ENCODE measurements at regions not wholly inside any gene's neighbourhood (a gene's known extent, or its start where the extent isn't known, plus 50 kb on each side); places are given as distances from the start of the nearest gene placed in this dataset.

DNA sequence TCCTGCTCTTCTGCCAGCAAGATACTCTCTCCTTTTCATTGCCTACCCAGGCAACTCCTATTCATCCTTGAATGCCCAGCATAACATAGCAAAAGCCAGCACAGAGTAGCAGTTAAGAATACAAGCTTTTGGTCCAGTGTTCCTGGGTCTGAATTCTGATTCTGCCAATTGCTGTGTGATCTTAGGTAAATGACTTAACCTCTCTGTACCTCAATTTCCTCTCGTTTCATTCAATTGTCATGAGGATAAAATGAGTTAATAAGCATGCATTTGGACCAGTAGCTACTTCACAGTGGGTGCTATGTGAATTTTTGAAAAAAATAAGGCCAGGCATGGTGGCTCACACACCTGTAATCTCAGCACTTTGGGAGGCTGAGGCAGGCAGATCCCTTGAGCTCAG lies 346.0 kb downstream of the BUD13 start:
- Histone ChIP-seq H3K36me3 (ENCODE audit: control insufficient read depth in 4 of 4, insufficient read depth in 3 of 4, low read depth in 1 of 4, low read length in 3 of 4) (no peaks in the 10 kb centered on the region), H3K9me3 (ENCODE audit: control insufficient read depth in 4 of 4, low read length in 3 of 4) (no peaks in the 10 kb centered on the region), H3K9ac (ENCODE audit: low read depth in 1 of 2, low read length in 2 of 2) (no peak overlapping the region), H3K27me3 (ENCODE audit: control insufficient read depth in 4 of 4, insufficient read depth in 4 of 4, low read length in 3 of 4) (no peaks in the 10 kb centered on the region), H3K4me1 (ENCODE audit: control insufficient read depth in 4 of 4, insufficient read depth in 4 of 4, low read length in 3 of 4) (no peaks in the 10 kb centered on the region), H3K27ac (ENCODE audit: low read depth in 1 of 2, low read length in 2 of 2) (no peak overlapping the region), H3K4me3 (ENCODE audit: low read depth in 1 of 3, low read length in 3 of 3) (no peak overlapping the region)
- no peak for TF ChIP-seq TAF1 (conservative IDR thresholded peaks at IDR 0.05)
- no peak for TF ChIP-seq FOXA1 (IDR thresholded peaks at IDR 0.05)
- TF ChIP-seq, protein P1, sequence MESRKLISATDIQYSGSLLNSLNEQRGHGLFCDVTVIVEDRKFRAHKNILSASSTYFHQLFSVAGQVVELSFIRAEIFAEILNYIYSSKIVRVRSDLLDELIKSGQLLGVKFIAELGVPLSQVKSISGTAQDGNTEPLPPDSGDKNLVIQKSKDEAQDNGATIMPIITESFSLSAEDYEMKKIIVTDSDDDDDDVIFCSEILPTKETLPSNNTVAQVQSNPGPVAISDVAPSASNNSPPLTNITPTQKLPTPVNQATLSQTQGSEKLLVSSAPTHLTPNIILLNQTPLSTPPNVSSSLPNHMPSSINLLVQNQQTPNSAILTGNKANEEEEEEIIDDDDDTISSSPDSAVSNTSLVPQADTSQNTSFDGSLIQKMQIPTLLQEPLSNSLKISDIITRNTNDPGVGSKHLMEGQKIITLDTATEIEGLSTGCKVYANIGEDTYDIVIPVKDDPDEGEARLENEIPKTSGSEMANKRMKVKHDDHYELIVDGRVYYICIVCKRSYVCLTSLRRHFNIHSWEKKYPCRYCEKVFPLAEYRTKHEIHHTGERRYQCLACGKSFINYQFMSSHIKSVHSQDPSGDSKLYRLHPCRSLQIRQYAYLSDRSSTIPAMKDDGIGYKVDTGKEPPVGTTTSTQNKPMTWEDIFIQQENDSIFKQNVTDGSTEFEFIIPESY (IDR thresholded peaks at IDR 0.05): no peak
- TF ChIP-seq HNF4A (conservative IDR thresholded peaks at IDR 0.05): no peak
- no peak for TF ChIP-seq NR2F2 (IDR thresholded peaks at IDR 0.05)
- TF ChIP-seq, protein P2, sequence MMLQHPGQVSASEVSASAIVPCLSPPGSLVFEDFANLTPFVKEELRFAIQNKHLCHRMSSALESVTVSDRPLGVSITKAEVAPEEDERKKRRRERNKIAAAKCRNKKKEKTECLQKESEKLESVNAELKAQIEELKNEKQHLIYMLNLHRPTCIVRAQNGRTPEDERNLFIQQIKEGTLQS (IDR thresholded peaks at IDR 0.05): no peak
- TF ChIP-seq HNF4G (IDR thresholded peaks at IDR 0.05): no peak
- no peak for TF ChIP-seq YY1 (IDR thresholded peaks at IDR 0.05)
- TF ChIP-seq, protein P3, sequence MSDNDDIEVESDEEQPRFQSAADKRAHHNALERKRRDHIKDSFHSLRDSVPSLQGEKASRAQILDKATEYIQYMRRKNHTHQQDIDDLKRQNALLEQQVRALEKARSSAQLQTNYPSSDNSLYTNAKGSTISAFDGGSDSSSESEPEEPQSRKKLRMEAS (IDR thresholded peaks at IDR 0.05): no peak
- TF ChIP-seq SP1 (IDR thresholded peaks at IDR 0.05): no peak
- TF ChIP-seq, protein P4, sequence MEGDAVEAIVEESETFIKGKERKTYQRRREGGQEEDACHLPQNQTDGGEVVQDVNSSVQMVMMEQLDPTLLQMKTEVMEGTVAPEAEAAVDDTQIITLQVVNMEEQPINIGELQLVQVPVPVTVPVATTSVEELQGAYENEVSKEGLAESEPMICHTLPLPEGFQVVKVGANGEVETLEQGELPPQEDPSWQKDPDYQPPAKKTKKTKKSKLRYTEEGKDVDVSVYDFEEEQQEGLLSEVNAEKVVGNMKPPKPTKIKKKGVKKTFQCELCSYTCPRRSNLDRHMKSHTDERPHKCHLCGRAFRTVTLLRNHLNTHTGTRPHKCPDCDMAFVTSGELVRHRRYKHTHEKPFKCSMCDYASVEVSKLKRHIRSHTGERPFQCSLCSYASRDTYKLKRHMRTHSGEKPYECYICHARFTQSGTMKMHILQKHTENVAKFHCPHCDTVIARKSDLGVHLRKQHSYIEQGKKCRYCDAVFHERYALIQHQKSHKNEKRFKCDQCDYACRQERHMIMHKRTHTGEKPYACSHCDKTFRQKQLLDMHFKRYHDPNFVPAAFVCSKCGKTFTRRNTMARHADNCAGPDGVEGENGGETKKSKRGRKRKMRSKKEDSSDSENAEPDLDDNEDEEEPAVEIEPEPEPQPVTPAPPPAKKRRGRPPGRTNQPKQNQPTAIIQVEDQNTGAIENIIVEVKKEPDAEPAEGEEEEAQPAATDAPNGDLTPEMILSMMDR (IDR thresholded peaks at IDR 0.05; ENCODE audit: low read depth, low read length, missing input control): no peak
- TF ChIP-seq, protein P5, sequence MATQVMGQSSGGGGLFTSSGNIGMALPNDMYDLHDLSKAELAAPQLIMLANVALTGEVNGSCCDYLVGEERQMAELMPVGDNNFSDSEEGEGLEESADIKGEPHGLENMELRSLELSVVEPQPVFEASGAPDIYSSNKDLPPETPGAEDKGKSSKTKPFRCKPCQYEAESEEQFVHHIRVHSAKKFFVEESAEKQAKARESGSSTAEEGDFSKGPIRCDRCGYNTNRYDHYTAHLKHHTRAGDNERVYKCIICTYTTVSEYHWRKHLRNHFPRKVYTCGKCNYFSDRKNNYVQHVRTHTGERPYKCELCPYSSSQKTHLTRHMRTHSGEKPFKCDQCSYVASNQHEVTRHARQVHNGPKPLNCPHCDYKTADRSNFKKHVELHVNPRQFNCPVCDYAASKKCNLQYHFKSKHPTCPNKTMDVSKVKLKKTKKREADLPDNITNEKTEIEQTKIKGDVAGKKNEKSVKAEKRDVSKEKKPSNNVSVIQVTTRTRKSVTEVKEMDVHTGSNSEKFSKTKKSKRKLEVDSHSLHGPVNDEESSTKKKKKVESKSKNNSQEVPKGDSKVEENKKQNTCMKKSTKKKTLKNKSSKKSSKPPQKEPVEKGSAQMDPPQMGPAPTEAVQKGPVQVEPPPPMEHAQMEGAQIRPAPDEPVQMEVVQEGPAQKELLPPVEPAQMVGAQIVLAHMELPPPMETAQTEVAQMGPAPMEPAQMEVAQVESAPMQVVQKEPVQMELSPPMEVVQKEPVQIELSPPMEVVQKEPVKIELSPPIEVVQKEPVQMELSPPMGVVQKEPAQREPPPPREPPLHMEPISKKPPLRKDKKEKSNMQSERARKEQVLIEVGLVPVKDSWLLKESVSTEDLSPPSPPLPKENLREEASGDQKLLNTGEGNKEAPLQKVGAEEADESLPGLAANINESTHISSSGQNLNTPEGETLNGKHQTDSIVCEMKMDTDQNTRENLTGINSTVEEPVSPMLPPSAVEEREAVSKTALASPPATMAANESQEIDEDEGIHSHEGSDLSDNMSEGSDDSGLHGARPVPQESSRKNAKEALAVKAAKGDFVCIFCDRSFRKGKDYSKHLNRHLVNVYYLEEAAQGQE (IDR thresholded peaks at IDR 0.05): no peak
- 46% methylated on average over 1 of the region's 1 CpG for WGBS
- no peak for DNase-seq (ENCODE audit: low spot score)

DNA sequence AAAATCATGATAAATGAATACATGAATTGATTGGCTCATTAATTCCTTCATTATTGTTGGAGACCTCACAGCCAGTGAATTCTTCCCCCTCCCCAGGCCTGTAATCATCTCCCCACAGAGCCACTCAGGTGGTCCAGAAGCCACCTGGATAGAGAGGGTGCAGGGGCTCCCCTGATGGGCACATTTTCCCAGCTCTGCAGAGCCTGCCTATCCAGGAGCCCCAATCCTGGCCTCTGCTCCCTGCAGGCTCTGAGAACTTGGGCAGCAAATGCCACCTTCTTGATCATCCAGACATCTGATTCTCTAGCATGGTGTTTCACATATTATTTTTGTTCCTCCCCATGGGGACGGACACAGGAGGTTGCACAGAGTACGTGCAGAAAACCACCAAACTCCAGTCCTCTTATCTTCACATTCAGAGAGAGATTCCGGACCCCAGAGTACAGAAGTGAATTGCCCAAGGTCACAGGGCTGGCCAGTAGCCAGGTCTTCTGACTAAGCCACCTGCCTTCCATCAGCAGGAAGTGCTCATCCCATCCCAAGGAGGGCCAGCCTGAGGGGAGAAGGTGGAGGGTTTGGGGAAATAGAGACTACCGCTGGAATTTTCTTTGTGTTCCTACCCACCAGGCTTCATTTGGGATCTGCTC lies 348.0 kb downstream of the BUD13 start:
- Histone ChIP-seq H3K27me3 (ENCODE audit: control insufficient read depth in 4 of 4, insufficient read depth in 4 of 4, low read length in 3 of 4) (no peaks in the 10 kb centered on the region), H3K27ac (ENCODE audit: low read depth in 1 of 2, low read length in 2 of 2) (no peak overlapping the region), H3K4me3 (ENCODE audit: low read depth in 1 of 3, low read length in 3 of 3) (no peak overlapping the region), H3K9ac (ENCODE audit: low read depth in 1 of 2, low read length in 2 of 2) (no peak overlapping the region), H3K4me1 (ENCODE audit: control insufficient read depth in 4 of 4, insufficient read depth in 4 of 4, low read length in 3 of 4) (no peaks in the 10 kb centered on the region), H3K9me3 (ENCODE audit: control insufficient read depth in 4 of 4, low read length in 3 of 4) (no peaks in the 10 kb centered on the region), H3K36me3 (ENCODE audit: control insufficient read depth in 4 of 4, insufficient read depth in 3 of 4, low read depth in 1 of 4, low read length in 3 of 4) (no peaks in the 10 kb centered on the region)
- TF ChIP-seq RXRA (IDR thresholded peaks at IDR 0.05): no peak
- no peak for TF ChIP-seq HNF4A (conservative IDR thresholded peaks at IDR 0.05)
- TF ChIP-seq GABPA (IDR thresholded peaks at IDR 0.05 in 1 of 2, conservative IDR thresholded peaks at IDR 0.05 in 1 of 2): no peak
- TF ChIP-seq, protein P2 (IDR thresholded peaks at IDR 0.05): no peak
- TF ChIP-seq JUND (IDR thresholded peaks at IDR 0.05): no peak
- TF ChIP-seq, protein P1 (IDR thresholded peaks at IDR 0.05): no peak
- no peak for TF ChIP-seq NR2F2 (IDR thresholded peaks at IDR 0.05)
- WGBS: 62% methylated on average over 4 of the region's 4 CpGs
- no peak for DNase-seq (ENCODE audit: low spot score)
